Lower leg skin (tissue), 4 donors: ENCODE measurements at regions not wholly inside any gene's neighbourhood (a gene's known extent, or its start where the extent isn't known, plus 50 kb on each side); places are given as distances from the start of the nearest gene placed in this dataset.

Experiments
- DNase-seq, 2 donors: peaks; one replicate each; pipeline ENCODE4 v3.0.0-alpha.2; 2019; ENCODE audit warnings: low spot score in 2 of 2
- H3K4me3 ChIP-seq: fragments of 200-600 bp; sonication (generic); 2 replicates; pipeline ENCODE4 v1.5.1; 2017; ENCODE audit warnings: mild to moderate bottlenecking, low read depth; ENCODE audit not compliant: poor library complexity, severe bottlenecking
- CTCF ChIP-seq, 3 donors: fragments of 450-650 bp; IDR thresholded peaks; one replicate each; pipeline ENCODE4 v1.5.1; 2016; ENCODE audit warnings: antibody characterized with exemption in 3 of 3, mild to moderate bottlenecking in 3 of 3, moderate library complexity in 2 of 3
- POLR2A ChIP-seq, 2 donors: fragments of 450-650 bp; IDR thresholded peaks; one replicate each; pipeline ENCODE4 v1.6.1; 2016 to 2017; ENCODE audit warnings: antibody characterized with exemption in 2 of 2, mild to moderate bottlenecking in 1 of 2, moderate library complexity in 1 of 2
- WGBS, 2 donors: methylation state at CpG; one replicate each; pipeline ENCODE4 v1.1.5; 2018; 5-methylcytosine and 5-hydroxymethylcytosine counted together
- intact Hi-C: fragments of 100-400 bp; cut with DNase I; formaldehyde crosslinking; loops from one replicate; pipeline ENCODE4 v1.15.0; 2023; ENCODE audit warnings: low total_unique reads

GRCh38 chr11:42114927-42115326, 655.5 kb upstream of the LRRC4C start:
- no peak for DNase-seq
- 36 to 38% methylated on average over 1 of the region's 1 CpG for WGBS, 2 donors
- TF ChIP-seq POLR2A (IDR thresholded peaks at IDR 0.05) (no peak), CTCF (IDR thresholded peaks at IDR 0.05) (no peak)
- intact Hi-C loops, result no loop called here
- no peak overlapping the region for H3K4me3 ChIP-seq

- no peak overlapping the region for H3K4me3 ChIP-seq
- TF ChIP-seq POLR2A (IDR thresholded peaks at IDR 0.05), result no peak
- TF ChIP-seq CTCF (IDR thresholded peaks at IDR 0.05), result no peak
- intact Hi-C loops, result no loop called here
- no peak for DNase-seq
- 68 to 85% methylated on average over 1 of the region's 1 CpG for WGBS, 2 donors
These were observed 679.0 kb upstream of the LRRC4C start for GRCh38 chr11:42138454-42138853.

- no peak for DNase-seq
- H3K4me3 ChIP-seq, result no peak overlapping the region
- TF ChIP-seq CTCF (IDR thresholded peaks at IDR 0.05), result no peak
- intact Hi-C loops, result no loop called here
These were observed 685.9 kb upstream of the LRRC4C start for GRCh38 chr11:42145311-42145710.

GRCh38 chr11:42161886-42162285, 702.4 kb upstream of the LRRC4C start:
- TF ChIP-seq POLR2A (IDR thresholded peaks at IDR 0.05) (no peak), CTCF (IDR thresholded peaks at IDR 0.05) (no peak)
- intact Hi-C loops, result no loop called here
- no peak for DNase-seq
- no peak overlapping the region for H3K4me3 ChIP-seq
- WGBS, 2 donors, result 93 to 94% methylated on average over 1 of the region's 1 CpG

GRCh38 chr11:42169191-42169590, 709.7 kb upstream of the LRRC4C start:
- H3K4me3 ChIP-seq, result no peak overlapping the region
- TF ChIP-seq POLR2A (IDR thresholded peaks at IDR 0.05), result no peak
- TF ChIP-seq CTCF (IDR thresholded peaks at IDR 0.05), result no peak
- intact Hi-C loops, result no loop called here
- no peak for DNase-seq
- 71 to 78% methylated on average over 2 of the region's 2 CpGs for WGBS, 2 donors

- WGBS, 2 donors, result 64 to 77% methylated on average over 1 of the region's 1 CpG
- DNase-seq, result no peak
- intact Hi-C loops, result no loop called here
- TF ChIP-seq CTCF (IDR thresholded peaks at IDR 0.05), result no peak
- TF ChIP-seq POLR2A (IDR thresholded peaks at IDR 0.05), result no peak
- H3K4me3 ChIP-seq, result no peak overlapping the region
These were observed 711.1 kb upstream of the LRRC4C start for GRCh38 chr11:42170601-42171000.
